ENCODE measurements at regions not wholly inside any gene's neighbourhood (a gene's known extent, or its start where the extent isn't known, plus 50 kb on each side); places are given as distances from the start of the nearest gene placed in this dataset.
"Not testable (repeated sequence)": the region's sequence is repeated elsewhere in the genome, so short reads cannot be mapped to it uniquely, and the experiment has no call there.

GRCh38 chr1:58180537-58180936 is 366.0 kb downstream of the OMA1 start:
- no peak for DNase-seq

- DNase-seq, result not testable (repeated sequence)
Observed at GRCh38 chr1:58169160-58169559, 377.4 kb downstream of the OMA1 start.

DNA sequence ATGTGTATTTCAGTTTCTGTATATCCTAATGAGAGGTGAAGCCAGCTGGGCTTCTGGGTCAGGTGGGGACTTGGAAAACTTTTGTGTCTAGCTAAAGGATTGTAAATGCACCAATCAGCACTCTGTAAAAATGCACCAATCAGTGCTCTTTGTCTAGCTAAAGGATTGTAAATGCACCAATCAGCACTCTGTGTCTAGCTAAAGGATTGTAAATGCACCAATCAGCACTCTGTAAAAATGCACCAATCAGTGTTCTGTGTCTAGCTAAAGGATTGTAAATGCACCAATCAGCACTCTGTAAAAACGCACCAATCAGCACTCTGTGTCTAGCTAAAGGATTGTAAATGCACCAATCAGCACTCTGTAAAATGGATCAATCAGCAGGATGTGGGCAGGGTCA is 379.4 kb downstream of the OMA1 start:
- DNase-seq, result not testable (repeated sequence)

DNA sequence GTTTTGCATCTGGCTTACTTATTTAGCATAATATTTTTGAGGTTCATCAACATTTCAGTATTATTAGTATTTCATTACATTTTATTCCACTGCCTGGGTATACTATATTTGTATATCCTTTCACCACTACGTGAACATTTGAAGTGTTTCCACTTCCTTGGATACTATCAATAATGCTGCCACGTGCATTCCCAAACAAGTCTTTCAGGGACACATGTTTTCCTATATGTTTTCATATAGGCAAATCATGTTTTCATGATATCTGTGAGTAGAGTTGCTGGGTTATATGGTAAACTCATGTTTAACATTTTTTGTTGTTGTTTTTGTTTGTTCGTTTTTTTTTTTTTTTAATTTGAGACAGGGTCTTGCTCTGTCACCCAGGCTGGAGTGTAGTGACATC is 380.1 kb downstream of the OMA1 start:
- no peak for DNase-seq

GRCh38 chr1:58165073-58165472 is 381.5 kb downstream of the OMA1 start:
- DNase-seq, result no peak

DNA sequence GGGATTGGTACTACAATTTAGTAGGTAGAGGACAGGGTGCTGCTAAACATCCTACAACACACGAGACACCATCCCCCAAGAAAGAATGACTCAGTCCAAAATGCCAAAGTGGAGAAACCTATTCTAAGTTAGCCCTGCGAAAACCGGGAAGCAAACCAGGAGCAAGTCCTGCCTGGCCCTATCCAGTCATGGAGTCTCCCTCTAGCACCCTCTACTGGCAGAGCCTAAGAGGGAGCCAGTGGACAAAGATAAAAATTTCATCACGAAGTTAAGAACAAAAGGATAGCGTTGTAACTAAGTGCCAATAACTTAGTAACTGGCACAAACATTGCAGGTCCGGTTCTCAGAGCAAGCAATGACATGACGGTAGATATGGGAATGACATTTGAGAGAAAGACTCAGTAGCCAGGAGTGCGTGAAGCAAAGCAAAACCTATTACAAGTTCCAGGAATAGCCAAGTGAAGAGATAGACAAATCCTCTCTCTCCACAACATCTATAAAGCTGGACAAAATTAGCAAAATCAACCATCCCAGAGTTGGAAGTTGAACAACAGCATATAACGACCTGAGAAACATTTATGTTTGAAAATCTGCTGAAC is 383.5 kb downstream of the OMA1 start:
- peak; percentile 42 for DNase-seq

GRCh38 chr1:58159434-58159830 is 387.1 kb downstream of the OMA1 start:
- DNase-seq, result no peak

- no peak for DNase-seq
Observed at GRCh38 chr1:58158506-58159433, 387.8 kb downstream of the OMA1 start.

GRCh38 chr1:58158016-58158415 is 388.5 kb downstream of the OMA1 start:
- no peak for DNase-seq

DNA sequence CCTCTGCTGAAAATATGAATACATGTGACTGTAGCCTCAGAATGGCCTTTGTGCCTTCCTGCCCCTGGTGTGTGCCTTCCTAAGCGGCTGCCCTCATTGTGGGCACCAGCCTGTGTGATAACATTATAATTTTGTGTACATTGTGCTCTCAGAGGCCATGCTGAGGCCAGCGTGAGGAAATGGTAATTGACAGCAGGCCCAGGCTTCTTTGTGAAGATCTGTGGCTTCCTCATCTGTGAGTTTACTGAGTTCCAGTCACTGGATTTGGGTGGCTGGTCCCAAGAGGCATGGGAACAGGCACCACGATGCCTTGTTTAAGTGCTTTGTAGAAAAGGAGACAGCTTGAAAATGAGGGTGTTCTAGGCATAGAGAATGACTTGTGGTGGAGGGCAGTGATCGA is 389.3 kb downstream of the OMA1 start:
- no peak for DNase-seq

- no peak for DNase-seq
Observed at GRCh38 chr1:58156831-58157230, 389.7 kb downstream of the OMA1 start.

DNA sequence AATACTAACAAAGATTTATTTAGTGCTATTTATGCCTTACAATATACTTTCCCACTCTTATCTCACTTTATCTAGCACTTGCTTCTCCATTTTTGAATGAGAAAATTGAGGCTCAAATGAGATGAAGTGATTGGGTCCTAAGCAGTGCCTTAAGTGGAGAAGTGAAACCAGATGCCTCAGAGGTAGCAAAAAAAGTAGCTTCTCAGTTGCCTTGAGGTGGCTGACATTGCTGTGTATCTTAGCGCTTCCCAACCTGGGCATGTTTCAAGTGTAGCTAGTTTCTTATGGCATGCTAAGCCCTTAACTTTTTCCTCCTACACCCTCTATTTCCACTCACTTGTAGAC is 390.4 kb downstream of the OMA1 start:
- no peak for DNase-seq

GRCh38 chr1:58155418-58156123 is 391.0 kb downstream of the OMA1 start:
- DNase-seq, result no peak

- DNase-seq, result no peak
Observed at GRCh38 chr1:58154256-58154655, 392.3 kb downstream of the OMA1 start.

DNA sequence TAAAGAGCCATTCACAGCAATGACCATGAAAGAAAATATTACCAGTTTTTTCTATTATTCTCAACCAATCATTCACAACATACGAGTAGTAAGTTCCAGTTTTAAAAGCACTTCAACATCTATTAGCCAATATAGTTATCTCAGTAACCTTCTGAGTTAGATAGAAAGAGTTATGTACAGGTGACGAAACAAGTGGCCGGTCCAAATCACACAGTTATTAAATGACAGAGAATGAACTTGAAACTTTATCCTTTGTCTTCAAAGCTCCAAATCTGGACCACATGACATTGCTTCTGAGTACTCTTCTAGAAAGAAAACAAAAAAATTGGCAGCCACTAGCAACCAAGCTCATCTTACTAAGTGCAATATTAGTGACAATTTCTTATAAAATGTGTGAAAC is 393.8 kb downstream of the OMA1 start:
- DNase-seq, result no peak

- DNase-seq, result no peak
Observed at GRCh38 chr1:58149271-58149812, 397.2 kb downstream of the OMA1 start.

GRCh38 chr1:58144698-58145270 is 401.7 kb downstream of the OMA1 start:
- DNase-seq, result no peak

GRCh38 chr1:58143972-58144697 is 402.4 kb downstream of the OMA1 start:
- DNase-seq, result no peak

GRCh38 chr1:58136387-58136786 is 410.1 kb downstream of the OMA1 start:
- DNase-seq, result no peak

DNA sequence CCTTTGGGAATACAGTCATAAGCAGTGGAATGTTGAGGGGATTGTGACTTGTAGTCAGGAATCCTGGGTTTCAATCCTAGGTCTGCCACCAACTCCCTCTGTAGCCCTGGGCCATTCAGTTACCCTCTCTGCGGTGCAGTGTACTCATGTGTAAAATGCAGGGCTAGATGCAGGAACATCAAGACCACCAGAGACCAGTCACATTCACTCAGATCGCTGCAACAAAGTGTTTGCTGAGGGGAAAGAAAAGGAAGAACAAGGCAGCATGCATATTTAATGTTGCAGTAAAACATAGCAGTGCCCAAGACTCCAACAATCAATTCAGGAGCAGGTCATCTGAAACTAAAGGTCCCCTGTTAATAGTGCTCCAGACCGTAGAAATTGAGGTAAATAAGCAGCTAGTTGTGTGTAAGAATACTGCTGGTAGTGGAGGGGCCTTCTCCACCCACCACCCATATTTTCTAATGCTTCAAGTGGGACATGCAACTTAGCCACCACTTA is 410.7 kb downstream of the OMA1 start:
- DNase-seq, result no peak

DNA sequence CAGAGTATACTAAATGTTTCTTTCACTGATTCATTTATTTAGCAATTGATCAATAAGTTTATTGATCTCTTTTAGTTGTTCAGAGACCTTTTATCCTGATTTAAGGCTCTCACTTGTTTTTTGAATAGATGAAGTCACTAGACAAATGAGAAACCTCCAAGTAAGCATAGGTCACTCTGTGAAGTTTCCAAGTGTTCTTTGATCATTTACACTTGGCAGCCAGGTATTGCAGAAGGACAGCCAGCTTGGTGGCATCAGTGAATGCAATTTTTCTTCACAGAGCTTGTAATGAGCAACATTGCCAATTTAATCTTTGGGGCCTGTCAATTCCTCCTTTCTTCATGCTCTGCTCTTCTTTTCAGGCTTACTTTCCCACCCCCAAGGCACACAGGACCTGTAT is 413.0 kb downstream of the OMA1 start:
- DNase-seq, result no peak

GRCh38 chr1:58123051-58123450 is 423.5 kb downstream of the OMA1 start:
- DNase-seq, result no peak

Data from NCI-H510A (cell line).